ENCODE measurements at regions not wholly inside any gene's neighbourhood (a gene's known extent, or its start where the extent isn't known, plus 50 kb on each side); places are given as distances from the start of the nearest gene placed in this dataset.

DNA sequence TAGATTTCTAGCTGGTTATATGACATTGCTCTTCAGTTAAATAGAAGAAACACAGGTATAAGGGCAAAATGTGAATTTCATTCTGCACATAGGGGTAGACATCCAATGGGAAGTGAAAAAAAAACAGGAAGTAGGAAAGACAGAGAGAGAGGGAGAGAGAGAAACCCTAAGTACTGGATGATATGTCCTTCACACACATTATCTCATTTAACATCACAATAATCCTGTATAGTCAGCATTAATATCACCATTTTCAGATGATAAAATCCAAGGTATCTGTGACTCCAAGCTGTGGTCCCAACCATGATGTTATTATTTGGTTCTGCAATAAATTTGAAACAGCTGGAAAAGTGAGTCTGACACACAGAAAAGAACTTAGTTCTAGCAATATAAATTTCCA is 759.9 kb downstream of the SATB2 start:
- DNase-seq, result no peak

DNA sequence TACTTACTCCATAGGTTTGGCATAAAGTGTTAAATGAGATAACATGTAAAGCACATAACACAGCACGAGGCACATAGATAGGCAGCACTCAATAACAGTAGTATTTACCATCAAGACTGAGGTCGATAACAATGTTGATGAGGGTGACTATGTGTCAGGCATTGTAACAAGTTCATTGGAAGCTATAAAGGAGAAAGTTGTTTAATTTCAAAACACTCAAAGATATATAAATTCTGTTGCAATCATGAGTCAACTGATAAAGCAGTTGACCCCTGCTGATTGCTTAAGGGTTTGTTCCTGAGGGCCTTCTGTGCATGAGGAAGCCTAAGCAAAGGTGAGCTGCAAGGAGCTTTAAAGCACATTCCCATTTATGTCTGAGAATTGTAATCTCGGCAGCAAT is 760.5 kb downstream of the SATB2 start:
- DNase-seq, result no peak

DNA sequence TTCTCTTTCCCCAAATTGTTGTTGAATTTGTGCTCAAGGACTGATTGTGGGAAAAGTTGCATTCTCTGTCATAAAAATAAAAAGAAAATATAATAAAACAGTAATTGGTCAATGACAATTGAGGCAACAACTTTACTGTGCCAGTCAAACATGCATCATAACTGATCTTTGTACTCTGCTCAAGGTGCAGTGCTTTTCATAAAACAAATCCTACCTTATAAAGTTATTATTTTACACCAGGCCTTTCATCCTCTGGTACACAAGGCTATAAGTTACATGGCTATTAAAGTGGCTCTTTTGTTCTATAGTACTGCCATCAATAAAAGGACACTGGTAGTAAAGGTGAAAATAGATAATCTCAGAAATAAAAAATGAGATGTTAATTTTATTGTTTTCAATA is 761.9 kb downstream of the SATB2 start:
- DNase-seq, result no peak

DNA sequence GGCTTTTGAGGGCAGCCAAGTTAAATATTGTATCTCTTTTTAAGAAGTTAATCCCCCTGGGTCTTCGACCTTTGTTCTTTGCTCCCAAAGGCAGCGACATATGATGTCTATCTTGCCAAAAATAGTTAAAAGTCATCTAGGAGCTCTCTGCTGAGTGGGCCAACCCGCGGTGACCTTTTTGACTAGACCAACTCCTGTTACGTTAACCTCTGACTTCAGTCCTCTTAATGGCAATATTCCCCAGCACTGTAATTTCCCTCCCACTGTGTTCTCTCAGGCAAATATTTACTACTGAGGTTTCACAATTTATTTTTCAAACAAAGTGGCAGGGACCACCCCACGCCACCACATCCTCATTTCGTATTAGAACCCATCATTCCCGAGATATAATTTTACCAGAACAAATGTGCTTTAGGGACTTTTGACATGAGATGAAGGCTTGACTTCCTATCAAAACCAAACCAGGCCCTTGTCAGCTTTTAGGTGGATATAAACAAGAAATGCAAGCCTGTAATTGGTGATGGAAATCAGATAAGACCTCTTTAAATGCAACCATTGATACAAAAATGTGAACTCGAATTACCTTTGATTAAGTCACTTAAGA is 764.7 kb downstream of the SATB2 start:
- no peak for DNase-seq

DNA sequence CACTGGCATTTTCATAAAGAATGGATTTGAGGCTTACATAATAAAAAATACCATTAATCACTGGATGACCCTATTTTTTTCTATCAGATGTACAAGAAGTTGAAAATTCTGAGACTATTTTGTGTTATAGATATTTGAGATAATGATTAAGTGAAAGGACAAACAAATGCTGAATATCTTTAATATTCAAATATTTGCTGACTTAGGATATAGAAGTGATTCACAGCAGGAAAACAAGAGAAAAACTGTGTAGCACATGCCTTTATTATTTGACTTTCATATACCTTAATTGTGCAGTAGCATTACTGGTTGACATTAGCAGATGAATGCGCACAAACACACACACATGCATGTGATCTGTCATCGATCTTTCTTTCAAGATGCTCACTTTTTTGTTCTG is 766.5 kb downstream of the SATB2 start:
- no peak for DNase-seq

DNA sequence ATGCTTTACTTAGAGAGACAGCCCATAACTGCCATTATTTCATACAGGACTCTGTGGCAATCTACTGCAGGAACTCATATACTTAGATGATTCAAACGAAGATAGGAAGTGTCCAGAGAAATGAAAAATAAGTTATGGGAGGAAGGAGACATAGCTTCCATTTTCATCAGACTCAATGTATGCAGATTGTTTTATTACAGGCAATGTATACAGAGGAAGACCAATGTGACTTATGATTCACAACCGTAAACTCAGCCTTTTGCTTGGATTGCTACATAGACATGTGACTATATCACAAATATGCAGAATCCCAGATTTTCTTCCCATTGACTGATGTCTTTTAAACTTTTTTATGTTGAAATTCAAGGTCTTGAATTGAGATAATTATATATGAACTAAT is 793.4 kb downstream of the SATB2 start:
- no peak for DNase-seq

DNA sequence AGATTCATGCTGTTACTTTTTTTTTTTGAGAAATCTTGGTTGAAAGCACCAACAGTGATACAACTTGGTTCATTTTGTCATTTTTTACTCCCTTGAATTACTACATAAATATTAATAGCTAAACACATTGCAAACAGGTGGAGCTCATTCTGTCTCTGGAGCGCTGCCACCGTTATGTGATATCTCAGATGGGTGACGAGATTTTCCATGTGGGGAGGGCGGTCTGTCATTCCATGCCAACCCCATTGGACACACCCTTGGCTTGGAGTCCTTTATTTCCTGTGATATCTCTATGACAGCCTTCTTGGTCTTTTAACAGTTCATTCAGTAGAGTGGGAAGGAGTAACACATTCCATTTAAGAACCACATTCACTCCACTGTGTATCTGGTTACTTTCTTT is 794.8 kb downstream of the SATB2 start:
- DNase-seq, result no peak

DNA sequence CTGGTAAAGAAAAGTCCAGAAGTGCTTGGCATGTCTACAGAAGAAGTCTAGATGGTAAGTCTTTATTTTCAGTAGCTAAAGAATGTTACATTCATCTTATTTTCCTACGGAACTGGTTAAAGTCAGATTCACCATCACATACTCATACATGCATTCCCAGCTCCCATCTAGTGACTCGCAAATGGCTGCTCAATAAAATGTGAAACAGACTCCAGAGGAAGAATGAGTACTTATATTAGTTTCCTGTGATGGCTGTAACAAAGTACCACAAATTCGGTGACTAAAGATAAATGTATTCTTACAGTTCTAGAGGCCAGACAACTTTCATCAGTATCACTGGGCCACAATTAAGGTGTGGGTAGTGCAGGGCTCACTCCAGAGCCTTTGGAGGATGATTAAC is 797.2 kb downstream of the SATB2 start:
- no peak for DNase-seq

DNA sequence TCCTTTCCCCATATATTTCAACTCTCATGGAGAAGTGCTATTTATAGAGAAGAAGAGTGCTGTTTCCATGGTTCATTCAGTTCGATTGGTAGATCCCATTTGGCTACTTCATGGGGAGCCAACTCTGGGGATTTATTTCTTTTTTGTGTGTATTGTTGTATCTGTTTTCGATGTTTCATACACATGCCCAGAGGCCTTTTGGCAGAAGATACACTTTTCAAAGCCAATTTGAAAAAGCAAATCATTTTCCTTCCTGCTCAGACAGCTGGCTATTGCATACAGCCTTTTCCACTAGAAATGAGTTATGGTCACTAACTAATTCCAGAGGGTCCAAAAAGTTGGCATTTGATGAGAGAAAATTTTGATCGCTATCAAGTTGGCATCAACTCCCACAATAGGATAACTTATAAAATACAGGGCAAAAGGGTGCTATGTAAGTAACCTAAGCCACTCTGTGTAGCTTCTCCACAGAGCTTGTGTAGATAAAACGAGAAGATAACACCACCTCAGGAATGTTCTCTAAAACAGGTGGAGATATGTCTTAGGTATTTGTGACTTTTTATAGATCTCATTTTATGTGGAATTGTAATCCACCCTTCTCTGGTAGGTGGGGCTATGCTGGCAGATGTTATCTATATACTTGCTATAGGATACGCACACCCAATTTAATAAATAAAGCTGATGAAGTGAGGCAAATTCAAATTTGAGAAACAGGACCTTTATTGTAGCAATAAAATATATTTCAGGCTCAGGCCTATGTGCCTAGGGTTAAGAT is 798.5 kb downstream of the SATB2 start:
- DNase-seq, result no peak

DNA sequence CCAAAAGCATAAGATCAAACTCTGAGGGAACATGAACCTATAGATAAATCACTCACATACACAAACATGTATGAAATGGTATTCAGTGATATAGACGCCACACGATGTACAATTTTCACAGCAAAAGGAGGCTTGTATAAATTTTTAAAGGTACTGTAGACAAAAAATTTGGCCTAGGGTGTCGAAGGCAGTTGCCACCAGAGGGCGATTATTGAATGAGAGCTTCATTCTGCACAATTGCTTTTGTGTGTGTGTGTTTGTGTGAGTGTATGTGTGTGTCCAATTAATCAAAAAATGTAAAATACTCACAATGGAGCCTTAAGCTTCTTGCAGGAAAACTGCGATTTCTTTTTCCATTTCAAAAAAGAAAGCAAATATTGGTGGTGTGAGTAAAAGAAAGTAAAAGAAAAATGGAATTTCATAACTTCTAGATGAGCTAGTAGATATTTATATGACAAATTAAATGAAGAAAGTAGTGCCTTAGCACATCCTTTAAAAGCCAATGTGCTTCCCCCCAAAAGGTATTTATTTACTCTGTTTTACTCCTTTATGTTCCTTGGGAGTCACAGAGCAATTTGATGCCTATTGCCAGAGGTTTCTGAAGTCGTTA is 800.1 kb downstream of the SATB2 start:
- no peak for DNase-seq

DNA sequence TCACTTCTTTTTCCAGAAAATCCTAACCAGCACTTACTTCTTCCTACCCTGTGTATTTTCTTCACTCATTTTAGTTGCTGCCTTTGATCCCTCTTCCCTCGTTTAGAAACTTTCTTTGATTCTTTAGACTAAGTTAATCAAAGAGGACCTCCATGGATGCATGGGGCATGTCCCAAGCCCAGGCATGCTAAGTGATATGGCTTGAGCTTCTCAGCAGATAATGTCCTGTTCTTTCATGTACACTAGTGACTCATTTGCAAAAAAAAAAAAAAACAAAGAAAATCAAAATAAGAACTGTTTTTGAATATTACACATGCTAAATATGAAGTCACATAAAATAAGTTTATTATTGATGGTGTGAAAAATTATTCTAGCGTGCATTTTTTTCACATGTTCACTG is 800.9 kb downstream of the SATB2 start:
- no peak for DNase-seq

DNA sequence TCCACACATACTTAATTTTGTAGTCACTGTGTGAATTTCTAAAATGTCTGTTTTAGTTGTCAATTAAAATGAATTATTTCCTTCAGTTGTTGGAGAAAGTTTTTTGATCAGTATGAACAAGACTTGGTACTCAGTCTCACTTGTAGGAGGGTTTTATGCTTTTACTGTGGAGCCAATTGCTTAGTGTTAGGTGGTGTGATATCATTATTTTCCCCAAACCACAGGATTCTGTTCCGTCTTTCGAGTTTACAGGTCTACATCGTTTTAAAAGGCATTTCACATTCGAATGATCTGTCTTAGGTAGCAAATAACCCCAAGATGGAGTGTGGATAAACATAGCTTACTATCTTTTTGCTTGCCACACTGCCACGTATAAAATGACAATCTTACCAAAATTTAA is 803.1 kb downstream of the SATB2 start:
- no peak for DNase-seq

DNA sequence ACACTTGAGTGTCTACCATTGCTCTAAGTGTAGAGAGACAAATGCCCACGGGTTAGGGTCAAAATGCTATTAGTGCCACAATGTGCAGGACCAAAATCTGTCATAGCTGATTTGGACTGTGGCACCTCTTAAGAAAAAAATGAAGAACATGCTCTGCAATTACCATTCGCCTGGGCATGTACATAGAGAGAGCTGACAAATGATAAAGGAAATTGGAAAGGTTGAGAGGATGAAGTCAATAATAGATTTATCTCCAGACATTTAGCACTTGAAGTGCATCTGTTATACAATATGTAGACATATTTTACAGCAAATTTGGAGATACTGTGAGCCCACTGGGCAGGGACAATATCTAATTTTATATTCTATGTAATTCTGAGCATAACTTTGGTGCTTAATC is 804.4 kb downstream of the SATB2 start:
- no peak for DNase-seq

DNA sequence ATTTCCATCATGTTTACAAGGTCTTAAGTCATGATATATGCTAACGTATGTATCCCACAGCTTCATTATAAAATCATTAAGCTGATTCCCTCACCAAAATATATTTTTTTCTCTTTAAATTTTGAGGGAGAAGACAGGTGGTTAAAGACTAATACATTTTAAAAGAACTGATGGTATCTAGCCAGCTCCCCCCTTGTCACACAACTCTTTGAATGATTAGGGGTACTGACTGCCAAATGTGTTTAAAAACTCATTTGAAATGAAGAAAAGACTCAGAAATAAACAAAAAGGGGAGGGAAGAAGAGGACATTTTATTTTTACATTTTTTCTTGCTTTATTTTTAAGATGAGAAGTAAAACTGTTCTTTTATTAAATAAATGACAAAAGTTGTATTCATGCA is 805.3 kb downstream of the SATB2 start:
- no peak for DNase-seq

DNA sequence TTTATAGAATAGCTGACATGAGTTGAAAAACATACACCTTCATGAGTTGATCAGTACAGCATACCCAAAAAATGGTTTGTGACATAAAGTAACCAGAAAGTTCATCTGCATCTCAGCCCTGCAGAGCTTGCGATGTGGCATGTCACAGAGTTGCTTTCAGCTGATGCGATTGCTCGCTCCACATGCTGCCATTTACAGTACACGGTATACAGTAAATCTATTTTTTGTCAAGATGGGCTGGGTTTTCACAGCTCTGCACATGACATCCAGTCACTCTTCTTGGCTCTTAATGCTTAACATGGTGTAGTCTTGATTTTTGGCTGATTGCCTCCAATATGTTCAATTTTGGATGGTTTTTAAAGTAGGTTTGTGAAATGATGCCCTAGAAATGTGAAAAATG is 811.9 kb downstream of the SATB2 start:
- no peak for DNase-seq

DNA sequence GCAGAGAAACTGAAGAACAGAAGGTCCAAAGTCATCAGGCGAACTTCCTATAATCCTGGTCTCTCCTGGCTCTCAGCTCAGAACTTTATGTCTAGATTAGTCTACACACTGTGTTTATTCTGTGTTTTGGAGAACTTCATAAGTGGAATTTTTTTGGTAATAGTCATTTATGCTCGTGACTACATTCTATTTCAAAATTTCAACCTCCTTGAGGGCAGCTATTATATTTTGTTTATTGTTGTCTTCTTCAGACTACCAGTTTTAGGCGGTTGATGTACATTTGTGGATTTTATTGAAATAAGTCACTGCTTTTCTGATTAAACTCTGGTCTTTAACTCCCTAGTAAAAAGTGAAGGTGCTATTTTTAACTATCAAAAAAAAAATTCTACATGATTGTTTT is 816.6 kb downstream of the SATB2 start:
- DNase-seq, result no peak

DNA sequence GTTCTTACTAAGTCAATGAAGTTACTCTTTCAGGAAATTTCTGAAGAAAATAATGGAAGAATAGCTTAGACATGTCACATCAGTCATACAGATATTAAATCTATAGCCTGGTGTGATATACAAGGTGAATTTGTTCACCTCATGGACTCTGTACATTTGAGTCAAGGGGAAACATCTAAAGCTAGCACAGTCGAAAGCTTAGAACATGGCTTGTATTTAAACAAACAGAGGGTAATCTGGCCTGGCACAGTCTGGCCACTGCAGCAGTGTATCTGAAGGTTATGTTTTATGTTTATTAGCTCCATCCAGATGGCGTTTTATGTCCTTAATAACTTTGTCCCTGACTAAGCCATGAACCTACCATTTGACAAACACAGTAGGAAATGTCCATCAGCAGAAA is 817.3 kb downstream of the SATB2 start:
- DNase-seq, result no peak

DNA sequence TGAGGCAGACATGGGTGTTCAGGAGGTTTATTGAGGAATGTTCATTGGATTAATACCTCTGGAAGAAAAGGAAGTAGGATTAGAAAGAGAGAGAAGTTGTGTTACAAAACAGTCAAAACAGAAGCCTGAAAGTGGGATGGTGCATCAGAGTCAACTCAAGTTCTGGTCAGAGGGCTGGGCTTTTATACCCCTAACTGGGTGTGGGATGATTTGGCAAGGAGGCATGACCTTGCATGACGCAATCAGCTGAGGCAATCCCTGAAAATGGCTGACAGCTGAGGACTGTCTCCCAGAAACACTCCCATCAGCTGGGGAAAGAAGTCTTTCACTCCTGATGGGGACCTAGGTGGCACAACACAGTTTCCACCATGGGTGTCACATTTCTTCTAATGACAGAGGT is 818.2 kb downstream of the SATB2 start:
- DNase-seq, result no peak

DNA sequence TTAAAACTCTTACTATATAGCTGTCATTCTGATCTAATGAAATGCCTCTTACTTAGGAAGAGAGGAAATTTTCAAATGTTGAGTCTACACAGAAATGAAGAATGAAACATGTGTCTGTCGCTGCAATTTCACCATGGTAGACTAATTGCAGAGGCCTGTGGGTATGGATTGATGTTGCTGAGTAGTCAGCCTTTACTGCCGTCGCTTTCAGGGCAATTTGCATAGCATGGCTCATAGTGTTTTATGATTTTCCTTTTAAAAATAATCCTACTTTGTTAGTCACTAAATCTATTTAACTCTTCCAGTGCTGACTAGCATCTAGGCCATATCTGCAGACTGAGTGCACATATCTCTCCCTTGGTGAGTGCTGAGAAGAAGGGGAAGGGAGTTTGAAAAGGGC is 819.2 kb downstream of the SATB2 start:
- no peak for DNase-seq

DNA sequence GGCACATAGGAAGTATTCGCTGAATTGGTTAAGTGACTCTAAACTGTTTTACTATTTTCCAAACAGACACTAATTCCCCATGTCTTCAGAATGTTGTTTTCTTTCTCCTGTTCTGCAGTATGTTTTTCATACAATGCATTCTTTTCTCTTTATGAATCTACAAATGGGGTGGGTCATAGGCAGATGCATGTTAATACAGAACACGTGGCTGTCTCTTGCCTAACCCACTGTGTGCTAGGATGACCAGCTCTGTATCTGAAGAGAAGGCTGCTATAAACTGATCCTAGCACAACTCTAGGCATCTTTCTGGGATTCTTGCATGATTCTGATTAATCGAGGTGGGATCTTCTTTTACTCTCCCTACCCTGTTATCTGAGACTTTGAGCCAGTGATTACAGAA is 826.0 kb downstream of the PLCL1 start:
- no peak for DNase-seq

DNA sequence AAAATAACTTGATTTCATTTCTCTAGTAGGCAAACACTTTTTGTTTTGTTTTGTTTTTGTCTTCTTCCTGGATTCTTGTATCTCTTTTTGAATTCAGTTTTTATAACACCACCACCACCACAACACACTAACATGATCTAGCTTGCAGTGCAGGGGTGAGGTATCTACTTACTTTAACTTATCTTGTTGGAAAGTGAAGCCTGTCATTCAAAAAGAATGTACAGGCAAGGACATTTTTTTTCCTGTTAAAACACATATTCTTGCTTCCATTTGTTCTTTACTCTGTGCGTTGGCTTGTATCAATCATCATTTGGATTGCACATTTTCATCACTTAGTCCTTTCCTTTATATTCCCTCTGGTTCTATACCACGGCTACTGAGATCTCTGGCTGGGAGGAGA is 824.2 kb downstream of the PLCL1 start:
- DNase-seq, result no peak

DNA sequence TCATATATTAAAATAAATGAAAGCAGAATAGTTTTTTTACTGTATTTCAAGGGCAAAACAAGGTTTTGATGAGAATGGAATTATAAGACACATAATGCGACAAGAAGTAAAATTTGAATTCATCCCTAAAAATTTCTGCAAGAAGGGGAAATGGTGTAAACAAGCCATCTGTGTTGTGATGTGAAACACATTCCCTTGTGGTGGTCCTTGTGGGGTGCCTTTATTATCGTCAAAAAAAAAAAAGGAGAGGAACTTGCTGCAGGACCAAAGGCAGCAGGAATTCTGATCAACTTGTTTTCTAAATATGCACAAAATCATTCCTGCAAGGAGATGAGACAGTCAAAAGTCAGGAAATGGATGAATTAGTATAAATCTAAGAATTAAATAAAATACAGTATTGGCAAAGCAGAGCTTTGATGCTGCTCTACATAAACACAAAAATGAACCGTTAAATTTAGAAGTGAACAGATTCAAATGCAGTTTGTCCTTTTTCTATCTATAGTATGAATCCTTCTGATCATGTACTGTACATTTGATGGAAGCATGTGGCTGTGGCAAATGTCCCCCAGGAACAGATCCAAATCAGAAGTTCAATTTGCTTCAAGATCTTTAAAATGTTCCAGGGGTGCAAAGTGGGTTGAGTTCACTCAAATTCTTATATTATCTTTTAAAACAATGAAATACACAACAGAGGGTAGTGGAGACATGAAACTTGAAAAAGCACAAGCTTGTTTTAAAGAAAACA is 818.8 kb downstream of the PLCL1 start:
- DNase-seq, result no peak

DNA sequence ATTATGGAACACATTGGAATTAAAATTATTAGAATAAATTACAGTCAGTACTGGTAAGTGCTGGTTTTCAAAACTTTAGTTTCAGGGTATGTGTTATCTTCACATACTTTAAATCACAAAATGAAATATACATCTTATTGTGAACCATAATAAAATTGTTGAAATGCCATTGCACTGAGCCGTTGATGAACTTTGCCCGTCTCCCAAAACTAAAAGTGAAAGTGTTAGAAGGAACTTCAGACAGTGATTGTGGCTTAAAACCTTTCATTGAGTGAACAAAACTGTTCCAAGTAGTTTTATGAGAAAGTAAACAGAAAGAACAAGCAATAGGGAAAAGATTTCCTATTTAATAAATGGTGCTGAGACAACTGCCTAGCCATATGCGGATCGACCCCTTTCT is 811.6 kb downstream of the PLCL1 start:
- DNase-seq, result no peak

DNA sequence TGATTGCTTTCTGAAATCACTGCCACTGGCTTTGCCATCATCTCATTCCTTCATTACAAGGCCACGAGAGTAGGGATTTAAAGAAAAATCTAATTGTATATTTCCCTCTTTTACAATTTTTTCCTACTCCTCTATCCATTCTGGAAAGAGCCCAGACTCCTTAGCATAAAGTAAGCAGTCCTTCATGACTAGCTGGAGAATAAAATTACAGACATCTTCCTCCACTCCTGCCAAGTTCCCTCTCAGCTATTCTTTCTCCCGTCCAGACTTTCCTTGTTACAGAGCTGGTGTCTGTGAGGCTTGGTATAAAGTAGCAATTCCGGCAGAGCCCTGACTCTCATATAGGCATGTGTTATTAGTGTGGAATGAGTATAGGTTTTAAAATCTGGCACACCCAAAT is 806.8 kb downstream of the PLCL1 start:
- DNase-seq, result no peak
